HCEC 1CT (cell line): ENCODE measurements at regions not wholly inside any gene's neighbourhood (a gene's known extent, or its start where the extent isn't known, plus 50 kb on each side); places are given as distances from the start of the nearest gene placed in this dataset.

Experiments used
- DNase-seq: peaks from one replicate; pipeline ENCODE4 v3.0.0-alpha.2; 2017

DNA sequence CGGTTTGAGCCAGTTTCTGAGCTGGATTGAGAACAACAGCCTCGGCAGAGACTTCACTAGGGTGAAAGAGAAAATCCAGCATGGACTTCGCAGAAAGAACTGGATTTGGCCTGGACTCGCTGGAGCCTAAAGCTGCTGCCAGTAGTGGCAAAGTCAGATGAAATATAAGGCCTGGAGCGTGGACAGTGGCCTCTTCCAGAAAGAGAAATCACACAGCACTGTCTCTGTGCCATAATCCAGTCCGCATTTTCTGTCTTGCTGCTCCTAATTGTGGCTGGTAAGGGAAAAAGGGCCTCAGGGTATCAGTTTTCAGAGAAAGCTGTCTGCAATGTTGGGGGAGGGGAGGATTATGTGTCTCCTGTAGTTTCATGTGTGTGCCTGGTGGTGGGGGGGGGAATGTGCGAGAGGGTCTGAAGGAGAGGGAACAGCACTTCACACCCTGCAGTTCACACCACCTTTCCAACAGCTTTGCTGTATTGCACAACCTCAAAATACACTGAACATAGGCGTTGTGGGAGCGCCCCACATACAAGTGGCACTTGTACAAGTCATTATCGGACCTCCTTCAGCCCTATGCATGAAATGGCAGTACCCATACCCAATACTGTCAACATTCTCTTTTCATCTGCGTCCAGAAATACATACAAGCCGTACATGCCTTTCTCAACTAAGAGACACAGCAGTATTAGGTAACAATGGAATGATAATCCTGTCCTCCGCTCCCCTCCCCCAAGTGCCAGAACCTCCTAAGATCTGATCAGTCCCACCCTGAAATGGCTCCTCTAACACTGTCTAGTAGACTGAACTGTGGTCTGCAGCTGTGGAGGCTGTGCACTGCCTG lies 107.5 kb upstream of the ATF7IP start:
- peak; percentile 99 for DNase-seq

DNA sequence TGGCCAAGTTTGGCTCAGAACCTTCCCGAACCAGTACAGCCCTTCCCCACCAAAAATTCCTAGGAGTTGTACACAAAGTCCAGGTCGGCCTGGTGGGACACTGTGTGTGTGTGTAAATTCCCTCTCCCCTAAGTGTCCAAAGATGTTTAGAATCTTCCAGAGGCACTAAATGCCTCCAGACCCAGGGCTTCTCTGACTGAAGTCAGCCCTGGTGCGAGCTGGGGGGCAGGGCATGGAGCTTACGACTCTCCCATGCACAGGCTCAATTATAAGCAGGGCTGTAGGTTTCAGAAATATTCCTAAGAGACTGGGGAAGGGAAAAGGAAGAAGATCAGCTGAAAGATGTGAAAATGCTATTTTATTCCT lies 106.9 kb upstream of the ATF7IP start:
- DNase-seq = peak; percentile 3

DNA sequence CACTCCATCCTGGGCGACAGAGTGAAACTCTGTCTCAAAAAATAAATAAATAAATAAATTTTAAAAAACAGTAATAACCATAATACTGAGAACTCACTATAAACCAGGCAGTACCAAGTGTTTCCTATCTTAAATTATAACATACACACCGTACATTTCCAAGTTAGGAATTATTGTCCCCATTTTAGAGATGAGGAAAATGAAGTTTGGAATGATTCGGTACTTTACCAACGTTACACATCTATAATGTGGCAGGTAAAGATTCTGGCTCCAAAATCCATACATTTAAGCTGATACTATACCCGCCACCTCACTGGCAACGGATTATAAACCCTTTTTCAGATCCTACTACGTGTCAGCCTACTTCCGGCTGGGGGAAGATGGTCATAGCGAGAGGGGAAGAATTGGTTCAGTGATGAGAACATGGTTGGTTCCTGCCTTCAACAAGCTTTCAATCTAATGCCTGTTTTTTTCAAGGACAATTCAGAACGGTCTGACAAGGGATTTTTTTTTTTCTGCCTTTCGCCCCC lies 105.9 kb upstream of the ATF7IP start:
- no peak for DNase-seq

DNA sequence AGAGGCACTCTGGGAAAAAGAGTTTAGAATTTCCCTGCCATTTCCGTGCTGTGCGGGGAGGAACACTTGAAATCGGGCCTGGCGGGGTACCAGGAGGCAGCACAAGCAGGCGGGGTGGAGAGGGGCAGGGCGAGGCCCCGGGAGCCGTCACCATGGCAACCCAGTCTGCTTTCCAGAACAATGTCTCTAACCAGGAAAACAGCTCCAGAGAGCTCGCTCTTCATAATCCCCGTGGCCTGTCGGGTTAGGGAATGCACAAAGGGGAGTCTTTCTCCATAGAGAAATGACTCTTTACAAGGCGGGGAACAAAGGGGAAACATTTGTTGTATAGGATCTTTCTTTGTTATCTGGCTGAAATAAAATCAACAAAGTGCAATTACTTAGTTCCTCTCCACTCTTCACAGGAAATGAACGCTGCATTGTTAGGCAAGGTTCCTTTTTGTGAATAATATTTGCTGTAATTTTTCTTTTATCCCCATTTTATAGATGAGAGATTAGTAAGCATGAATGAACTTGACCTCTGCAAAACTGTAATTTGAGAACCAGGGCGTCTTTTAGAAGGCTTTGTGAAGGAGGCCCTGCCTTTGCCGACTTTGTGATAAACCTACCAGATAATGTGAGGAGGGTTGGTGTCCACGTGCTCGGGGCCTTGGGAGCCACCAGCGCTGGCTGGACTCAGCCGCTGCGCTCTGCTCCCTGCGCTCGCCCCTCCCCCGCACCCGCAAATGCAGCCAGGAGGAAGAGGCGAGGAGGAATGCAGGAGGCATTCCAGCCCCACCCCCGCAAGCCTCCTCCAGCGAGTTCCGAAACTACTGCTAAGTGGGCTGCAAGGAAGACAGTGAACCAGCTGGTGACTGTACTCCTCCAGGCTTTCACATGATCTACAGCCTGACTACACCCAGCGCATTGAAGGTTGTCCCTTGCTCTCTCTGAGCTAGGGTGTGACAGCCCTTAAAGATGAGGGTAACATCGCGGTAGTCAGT lies 105.2 kb upstream of the ATF7IP start:
- peak; percentile 92 for DNase-seq

DNA sequence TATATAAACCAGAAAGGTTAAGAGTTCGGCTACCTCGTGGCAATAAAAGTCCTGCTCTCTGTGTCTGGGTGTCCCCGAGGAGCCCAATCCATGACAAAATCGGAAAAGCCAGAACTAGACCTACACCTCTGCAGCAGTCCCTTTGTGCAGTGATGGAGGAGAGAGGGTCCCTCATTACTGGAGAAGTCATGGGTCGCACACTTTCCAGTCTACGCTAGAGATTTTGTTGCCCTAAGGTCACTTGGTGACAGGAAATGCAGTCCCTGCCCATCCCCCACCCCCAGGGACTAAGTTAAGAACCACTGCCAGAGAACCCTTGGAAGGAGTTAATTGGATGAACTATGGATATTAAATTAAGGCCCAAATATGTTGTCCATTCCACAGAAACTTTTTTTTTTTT lies 104.4 kb upstream of the ATF7IP start:
- no peak for DNase-seq

DNA sequence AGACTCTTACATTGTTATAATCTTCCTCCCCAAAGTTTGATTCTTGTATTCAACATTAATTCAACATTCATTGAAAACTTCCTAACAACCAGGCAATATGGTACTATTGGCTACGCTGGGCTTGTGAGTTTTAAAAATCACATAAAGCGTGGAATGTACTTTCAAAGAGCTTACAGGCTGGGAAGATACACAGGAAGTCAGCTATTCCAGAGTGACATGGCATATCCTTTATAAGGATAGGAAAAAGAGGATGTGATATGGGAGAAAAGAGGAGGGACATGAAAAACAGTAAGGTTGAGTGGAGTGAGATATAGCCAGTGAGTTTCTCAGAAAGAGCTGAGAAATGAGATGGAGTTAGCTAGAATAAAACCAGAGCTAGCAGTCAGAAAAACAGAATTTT lies 103.6 kb upstream of the ATF7IP start:
- no peak for DNase-seq

DNA sequence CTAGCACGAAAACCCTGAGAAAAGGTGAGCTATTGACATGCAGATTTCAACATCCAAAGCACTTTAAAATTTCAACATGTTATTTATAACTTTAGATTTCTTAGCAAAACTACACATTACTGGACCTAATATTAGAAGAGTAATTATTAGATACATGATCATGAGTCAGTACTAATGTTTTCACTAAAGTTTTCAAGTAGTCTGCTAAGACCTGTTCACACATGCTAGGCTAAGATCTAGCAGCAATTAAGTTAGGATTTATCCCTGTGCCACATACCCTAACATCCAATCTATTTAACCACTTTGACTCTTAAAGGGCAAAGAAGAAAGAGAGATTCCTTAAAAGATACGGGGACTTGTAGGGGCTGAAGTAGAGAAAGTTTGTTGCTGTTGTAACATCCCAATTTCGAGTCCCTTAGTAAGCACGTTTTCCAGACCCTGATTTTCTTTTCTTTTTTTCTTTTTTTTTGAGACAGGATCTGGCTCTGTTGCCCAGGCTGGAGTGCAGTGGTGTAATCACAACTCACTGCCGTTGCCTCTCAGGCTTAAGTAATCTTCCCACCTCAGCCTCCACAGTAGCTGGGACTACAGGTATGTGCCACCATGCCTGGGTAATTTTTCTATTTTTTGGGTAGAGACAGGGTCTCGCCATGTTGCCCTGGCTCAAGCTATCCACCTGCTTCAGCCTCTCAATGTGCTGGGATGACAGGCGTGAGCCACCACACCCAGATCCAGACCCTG lies 102.5 kb upstream of the ATF7IP start:
- DNase-seq = no peak

DNA sequence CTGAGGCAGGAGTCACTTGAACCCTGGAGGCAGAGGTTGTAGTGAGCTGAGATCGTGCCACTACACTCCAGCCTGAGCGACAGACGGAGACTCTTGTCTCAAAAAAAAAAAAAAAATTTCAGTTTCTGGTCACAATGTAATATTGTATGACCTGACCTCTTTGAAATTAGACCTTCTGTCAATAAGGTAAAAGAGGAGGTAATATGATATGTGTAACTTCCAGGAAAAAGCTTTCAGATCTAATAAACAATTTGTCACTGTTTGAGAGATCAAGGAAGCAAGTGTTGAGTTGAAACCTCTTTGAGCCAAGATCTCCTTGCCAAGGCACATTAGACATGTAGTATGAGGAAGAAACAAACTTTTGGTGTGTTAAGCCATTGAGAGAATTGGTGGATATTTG lies 101.7 kb upstream of the ATF7IP start:
- no peak for DNase-seq

DNA sequence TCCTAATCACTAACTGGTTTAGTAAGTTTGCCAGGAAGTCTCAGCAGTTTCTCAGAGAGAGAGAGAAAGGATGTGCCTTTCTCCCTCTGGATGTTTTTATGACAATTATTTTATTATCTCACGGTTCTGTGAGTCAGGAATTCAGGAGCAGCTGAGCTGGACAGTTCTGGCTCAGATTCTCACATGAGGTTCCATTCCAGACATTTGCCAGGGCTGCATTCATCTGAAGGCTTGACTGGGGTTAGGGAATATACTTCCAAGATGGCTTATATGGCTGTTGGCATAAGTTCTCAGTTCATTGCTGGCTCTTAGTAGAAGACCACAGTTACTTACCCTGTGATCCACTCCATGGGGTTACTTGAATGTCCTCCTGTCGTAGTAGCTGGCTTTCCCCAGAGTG lies 101.2 kb upstream of the ATF7IP start:
- no peak for DNase-seq

DNA sequence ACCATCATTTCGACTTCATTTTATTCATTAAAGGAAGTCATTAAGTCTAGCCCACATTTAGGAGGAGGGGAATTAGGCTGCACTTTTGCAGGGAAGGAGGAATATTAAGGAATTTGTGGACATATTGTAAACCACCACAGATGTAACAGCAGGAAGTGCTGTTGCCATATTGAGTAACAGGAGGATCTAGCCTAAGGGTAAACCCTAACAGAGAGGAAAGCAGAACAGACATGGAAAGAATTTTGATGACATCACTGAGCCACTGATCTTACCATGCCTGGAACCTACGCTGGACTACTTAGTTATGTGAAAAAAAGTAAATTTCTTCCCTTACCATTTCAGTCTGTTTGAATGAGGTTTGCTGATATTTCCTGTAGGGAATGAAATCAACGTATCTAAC lies 100.7 kb upstream of the ATF7IP start:
- peak; percentile 16 for DNase-seq

DNA sequence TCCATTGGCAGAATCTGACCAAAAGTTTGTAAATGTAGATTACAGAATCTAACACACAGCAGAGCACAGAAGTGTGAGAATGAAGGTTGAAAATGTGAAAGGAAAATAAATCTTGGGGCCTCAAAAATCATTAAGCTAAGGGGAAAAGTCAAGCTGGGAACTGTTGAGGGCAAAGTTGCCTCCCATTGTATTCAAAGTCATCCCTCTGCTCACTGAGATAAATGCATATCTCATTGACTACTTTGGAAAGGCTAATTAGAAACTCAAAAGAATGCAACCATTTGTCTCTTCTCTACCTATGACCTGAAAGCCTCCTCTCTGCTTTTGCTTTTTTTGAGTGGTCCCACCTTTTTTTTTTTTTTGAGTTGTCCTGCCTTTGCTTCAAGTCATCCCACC lies 97.4 kb upstream of the ATF7IP start:
- DNase-seq = no peak

DNA sequence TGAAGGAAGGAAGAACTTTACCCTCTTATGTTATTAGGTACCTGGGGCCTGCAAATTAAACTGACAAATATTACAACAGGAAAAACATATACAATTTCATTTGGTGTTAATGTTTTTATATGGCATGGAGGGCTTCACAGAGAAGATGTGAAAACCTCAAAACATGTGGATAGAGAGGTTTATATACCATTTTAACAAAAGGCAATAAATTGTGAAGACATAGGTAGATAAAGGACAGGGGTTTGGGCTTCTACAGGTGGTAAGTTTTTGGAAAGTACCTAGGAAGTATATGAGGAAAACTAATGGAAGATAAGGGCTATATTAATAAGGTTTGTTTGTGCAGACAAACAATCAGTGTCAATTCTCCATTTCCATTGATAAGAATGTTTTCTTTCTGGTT lies 95.1 kb upstream of the ATF7IP start:
- DNase-seq = no peak

DNA sequence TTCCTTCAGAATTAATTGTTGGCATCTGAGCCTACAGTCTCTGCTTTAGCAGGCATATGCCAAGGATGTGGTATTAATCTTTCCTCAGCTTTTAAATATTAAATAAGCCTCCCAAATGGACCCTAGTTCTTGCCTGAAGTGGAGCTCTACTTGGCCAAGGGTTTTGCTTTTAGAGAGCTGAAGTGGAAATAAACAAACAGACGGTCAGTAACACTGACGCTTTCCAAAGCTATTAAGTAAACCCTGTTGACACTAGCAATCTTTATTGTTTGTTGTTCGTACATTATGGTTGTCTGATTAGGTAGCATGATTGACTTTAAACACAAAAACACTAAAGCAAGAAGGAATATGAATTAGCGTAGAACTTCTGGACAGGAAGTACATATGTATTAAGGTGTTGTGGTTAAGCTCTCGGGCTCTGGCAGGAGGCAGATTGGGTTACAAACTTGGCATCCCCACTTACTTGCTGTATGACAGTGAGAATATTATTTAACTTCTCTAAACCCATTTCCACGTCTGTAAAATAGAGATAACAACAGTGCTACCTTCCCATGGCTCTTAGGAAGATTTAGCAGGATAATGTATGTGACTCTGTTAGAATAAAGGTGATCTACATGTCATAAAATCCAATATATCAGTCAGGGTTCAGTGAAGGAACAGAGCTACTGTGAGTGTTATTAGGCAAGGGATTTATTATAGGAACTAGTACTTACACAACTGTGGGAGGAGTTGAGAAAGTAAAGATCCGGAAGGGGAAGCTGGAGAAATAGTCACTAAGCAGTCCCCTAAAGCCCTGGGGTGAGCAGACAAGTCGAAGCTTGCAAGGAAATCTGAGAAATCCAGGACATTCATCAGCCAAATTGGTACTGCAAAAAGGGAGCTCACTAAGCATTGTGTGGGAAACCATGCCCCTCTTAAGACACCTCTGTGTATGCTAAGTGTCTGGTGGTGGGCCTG lies 92.2 kb upstream of the ATF7IP start:
- no peak for DNase-seq

DNA sequence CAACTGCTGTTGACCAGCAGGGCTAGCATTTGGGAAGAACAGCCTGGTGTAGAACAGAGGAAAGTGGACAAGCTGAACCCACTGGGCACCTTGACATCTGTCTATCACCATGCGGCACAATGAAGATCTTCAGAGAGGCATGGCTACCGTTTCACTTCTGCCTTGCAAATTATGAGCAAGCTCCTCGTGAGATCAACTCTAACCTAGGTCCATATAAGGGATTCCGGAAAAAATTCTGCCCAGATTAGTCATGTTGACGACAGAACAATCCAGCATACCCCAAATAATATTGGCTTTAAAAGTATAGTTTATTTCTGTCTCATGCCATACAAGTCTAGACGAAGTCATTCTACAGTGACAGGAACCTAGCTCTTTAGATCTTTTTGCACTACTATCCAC lies 91.6 kb upstream of the ATF7IP start:
- DNase-seq = no peak

DNA sequence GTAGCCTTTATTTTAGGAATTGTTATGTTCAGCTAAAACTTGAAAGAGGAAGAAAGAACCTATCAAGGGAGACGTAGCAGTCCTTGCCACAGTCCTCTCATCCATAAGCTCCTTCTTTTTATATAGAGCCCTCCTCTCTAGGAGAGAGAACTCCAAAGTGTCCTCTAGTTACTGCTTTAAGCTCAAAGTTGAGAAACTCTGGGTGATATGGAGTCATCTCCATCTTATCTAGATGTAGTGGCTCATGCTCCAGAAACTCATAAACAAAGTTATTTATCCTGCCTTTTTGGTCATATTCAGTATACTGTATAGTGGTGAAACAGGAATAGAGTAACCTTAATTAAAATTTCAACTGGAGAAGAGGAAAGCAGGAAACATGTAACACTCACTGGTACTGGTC lies 90.4 kb upstream of the ATF7IP start:
- DNase-seq = no peak

DNA sequence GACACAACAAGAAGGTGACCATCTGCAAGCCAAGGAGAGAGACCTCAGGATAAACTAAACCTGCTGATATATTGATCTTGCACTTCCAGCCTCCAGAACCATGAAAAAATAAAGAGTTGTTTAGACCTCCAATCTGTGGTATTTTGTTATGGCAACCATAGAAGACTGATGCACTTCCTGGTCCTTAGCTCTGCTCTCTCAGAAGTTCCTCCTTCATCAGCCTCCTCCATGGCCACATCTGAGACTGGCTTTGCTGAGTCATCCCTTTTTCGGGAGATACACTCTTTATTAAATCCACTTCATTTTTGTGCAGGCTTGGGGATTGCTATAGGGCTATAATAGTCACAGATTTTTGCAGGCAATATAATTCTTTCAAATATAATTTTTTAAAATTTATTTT lies 89.6 kb upstream of the ATF7IP start:
- DNase-seq = no peak

DNA sequence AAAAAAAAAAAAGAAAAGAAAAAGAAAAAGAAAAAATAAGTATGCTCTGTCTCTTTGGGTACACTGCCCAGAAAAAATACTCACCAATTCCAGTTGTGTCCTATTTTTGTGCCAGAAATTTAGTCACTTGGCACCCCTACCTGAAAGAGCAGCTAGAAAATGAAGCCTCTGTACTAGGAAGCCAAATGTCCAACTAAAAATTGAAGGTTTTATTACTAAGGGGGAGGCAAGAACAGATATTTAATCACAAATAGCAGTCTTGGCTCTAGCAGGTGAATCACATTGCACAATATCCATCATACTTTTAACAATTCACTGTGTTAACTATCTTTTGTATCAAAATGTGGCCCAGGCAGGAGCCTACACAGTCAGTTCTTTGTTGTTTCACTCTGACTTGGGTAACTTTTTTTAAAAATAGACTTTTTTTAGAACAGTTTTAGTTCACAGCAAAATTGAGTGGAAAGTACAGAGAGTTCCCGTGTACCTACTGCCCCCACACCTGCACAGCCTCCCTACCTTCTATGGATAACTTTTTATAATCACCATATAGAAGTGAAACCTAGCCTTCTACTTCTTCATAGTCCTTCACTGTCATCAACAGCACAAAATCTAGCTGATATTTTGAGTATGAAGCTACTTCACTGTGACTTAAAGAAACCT lies 87.1 kb upstream of the ATF7IP start:
- DNase-seq = no peak

DNA sequence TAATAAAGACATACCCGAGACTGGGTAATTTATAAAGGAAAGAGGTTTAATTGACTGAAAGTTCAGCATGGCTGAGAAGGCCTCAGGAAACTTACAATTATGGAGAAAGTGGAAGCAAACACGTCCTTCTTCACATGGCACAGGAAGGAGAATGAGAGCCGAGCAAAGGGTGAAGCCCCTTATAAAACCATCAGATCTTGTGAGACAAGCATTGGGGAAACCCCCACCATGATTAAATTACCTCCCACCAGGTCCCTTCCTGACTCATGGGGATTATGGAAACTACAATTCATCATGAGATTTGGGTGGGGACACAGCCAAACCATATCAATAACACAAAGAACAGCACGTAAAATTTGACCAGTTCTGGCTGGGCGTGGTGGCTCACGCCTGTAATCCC lies 85.6 kb upstream of the ATF7IP start:
- DNase-seq = no peak

DNA sequence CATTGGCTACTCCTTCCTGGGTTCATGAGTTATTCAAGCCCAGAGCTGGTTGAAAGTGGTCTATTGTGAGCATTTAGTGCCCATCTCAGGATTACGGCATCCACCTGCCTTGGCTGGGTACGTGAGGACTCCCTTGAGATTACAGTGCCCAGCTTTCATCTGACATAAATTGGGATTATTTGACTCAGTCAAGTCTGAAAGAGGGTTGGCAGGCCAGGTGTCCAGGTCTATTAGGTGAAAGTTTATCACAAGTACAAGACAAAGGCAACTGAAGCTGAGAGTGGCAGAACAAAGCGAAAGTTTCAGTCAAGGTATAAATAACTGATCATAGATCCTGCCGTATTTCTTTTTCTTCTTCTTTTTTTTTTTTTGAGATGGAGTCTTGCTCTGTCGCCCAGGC lies 84.6 kb upstream of the ATF7IP start:
- no peak for DNase-seq

DNA sequence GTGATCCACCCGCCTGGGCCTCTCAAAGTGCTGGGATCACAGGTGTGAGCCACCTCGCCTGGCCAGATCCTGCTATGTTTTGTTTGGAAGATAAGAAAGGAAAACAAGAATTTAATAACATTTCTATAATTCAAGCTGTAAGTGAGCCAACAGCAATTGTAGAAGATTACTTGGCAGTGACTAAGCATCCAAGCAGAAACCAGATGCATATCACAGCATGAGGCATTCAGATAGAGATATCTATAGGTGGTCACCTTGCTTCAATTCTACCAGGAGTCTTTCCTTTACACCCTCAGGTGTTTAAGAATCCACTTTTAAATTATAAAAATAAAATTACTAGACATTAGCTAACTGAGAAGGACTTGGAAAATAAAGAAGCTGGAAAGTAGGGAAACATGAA lies 83.9 kb upstream of the ATF7IP start:
- DNase-seq = no peak

DNA sequence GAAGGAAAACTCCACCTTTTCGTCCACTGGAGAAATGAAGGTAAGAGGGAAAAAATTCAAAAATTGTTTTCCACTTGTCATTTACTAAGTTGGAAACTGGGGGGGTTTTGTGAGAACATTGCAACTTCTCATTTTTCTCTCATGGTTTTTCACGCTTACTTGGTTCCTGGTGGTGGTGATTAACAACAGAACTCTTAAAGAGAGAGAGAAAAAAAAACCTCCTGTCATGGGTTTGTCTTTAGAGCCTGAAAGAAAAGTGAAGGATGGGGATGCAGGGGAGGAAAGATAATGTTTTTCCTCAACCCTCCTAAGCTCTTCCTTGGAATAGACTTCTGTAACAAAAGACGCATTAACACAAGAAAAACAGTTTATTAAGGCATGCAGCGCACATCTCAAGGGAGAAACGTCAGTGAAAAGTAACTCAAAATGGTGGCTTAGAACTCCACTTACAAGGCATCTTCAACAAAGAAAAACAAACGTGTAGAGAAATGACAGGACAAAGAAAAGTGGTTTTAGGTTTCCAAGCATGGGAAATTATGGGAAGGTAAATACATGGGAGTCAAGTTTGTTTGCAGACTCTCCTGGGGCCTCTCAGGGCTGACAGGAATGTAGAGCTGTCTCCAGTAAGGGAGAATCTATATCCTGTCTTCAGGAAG lies 81.9 kb upstream of the ATF7IP start:
- no peak for DNase-seq
